Fibroblast of skin of back (primary cell): ENCODE measurements at regions not wholly inside any gene's neighbourhood (a gene's known extent, or its start where the extent isn't known, plus 50 kb on each side); places are given as distances from the start of the nearest gene placed in this dataset.
A peak's percentile ranks its signal among the peaks of the same experiment; 100 is the strongest.
"Not testable (repeated sequence)": the region's sequence is repeated elsewhere in the genome, so short reads cannot be mapped to it uniquely, and the experiment has no call there.

Experiments
- DNase-seq: peaks from one replicate; pipeline ENCODE4 v3.0.0-alpha.2; 2013

GRCh38 chr10:64350665-64351064 is 829.5 kb downstream of the REEP3 start:
- DNase-seq = no peak

GRCh38 chr10:64358907-64359306 is 837.7 kb downstream of the REEP3 start:
- DNase-seq = no peak

DNA sequence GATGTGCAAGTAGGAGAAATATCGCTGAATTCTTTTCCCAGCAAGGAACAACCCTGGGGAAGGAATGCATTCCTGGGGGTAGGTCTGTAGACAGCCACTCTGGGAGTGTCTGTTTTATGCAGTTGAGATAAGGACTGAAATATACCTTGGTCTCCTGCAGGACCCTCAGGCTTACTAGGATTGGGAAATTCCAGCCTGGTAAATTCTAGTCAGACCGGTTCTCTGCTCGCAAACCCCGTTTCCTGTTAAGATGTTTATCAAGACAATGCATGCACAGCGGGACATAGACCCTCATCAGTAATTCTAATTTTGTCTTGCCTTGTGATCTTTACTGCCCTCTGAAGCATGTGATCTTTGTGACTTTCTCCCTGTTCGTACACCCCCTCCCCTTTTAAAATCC is 839.0 kb downstream of the REEP3 start:
- DNase-seq = not testable (repeated sequence)

DNA sequence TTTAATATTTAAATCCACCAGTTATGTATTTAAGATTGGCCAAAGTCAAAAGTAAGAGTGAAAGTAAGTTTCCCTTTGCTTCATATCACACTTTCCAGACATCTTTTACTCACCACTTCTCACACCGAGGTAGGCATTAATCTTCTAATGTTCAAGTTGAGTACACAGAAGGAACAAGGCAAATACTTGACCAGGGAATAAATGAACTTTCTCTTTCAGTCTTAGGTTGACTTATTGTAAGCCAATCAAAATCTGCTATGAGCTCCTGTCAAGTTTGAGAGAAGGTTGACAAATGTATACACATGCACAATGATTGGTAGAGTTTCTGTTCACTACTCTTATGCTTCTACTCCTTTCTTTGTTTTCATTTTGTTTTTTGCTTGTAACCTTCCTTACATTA is 842.5 kb downstream of the REEP3 start:
- no peak for DNase-seq

GRCh38 chr10:64365663-64366062 is 844.5 kb downstream of the REEP3 start:
- DNase-seq = no peak

- DNase-seq = peak; percentile 12
Observed at GRCh38 chr10:64368298-64368697, 847.1 kb downstream of the REEP3 start.

- no peak for DNase-seq
Observed at GRCh38 chr10:64369885-64370773, 848.9 kb downstream of the REEP3 start.

DNA sequence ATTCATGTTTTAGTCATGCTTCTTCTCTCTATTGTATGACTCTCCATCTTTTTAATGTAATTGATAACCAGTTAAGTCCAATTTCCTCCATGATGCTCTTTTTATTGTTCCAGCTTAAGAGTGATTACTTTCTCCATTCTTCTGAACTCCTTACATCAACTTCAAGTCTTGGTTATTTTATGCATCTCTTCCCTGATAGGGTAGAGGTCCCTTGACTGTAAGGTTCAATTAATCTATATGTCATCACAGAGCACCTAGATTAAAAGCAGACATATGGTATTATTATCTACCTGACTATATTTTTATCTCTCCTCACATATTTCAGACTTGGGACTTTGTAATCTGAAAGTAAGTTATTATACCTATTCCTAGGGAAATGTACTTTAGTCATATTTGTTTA is 853.1 kb downstream of the REEP3 start:
- DNase-seq = no peak

DNA sequence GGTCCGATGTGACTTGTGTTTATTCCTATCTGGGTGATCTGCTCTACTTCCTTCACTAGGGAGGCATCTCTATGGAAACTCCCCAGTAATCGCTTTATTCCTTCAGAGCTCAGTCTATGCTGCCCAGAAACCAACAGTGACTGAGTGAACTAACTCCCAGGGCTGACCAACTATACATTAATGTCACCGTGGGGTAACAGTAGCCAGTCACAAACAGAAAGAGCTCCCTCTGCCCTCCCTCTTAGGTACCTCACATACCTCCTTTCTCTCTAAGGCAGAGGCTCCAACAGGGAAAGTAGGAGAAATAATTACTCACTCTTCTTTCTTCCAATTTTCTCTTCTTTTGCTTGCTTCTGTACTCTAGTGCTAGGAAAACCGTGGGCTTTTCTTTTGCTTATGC is 855.0 kb downstream of the REEP3 start:
- DNase-seq = no peak

- no peak for DNase-seq
Observed at GRCh38 chr10:64379898-64380297, 858.7 kb downstream of the REEP3 start.

DNA sequence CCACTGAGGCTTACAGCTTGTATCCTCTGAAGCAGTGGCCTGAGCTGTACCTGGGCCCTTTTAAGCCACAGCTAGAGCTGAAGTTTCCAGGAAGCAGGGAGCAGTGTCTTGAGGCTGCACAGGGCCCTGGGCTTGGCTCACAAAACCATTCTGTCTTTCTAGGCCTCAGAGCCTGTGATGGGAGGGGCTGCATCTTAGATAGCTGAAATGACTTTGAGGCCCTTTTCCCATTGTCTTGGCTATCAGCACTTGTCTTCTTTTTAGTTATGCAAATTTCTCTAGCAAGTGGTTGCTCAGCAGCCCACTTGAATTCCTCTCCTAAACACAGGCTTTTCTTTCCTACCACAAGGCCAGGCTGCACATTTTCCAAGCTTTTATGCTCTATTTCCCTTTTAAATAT is 864.2 kb downstream of the REEP3 start:
- DNase-seq = no peak

- peak; percentile 85 for DNase-seq
Observed at GRCh38 chr10:64394744-64395143, 873.5 kb downstream of the REEP3 start.

- DNase-seq = peak; percentile 93
Observed at GRCh38 chr10:64396105-64396708, 875.0 kb downstream of the REEP3 start.

GRCh38 chr10:64397125-64397524 is 875.9 kb downstream of the REEP3 start:
- DNase-seq = no peak

DNA sequence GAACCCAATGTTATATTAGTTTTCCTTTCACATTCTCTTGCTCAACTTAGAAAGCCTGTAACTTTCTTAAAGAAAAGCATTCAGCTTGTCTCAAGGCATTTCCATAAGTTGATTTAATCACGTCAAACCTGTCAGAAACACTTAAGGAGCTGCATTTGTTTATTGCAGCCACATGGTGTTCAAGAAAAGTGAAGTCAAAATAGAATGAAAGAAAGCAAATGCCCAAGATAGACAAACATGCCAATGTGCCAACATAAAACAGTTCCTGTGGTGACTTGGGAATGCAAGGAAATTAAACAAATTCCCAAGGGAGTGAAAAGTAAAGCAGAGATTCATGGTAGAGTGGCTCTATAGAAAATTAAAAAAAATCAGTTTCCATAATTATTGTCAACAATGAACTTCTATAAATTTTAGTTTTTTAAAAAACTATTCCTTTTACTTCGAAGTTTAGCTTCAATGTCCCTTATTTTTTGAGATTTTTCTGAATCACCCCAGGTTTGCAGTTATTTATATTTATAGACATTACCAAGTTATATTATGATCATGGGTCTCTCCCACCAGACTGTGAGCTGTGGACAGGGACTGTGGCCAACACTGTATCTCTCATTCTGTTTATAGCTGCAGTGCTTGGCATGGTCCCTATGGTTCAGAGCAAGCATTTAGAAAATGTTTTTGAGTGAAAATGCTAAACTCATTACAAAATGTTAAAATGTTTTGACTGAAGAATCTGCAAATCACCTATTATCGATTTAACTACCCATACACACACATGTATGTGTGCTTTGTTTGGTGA is 887.4 kb downstream of the REEP3 start:
- DNase-seq = peak; percentile 58

DNA sequence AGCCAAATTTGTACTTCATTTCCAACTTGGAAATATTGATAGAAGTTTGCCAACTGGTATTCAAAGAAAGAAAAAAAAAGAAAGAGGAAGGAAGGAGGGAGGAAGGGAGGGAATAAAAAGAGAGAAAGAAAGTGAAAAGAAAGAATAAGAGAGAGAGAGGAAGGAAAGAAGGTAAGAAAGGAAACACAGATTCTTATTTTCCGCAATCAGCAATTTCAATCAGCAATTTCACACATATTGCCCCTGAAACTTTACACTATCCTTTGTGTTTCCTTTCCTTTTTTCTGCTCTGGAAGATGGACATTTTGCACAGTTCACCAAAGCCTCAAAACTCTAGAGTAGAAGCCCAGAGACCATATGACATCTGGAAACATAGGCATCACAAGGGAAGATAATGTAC is 888.1 kb downstream of the REEP3 start:
- no peak for DNase-seq

GRCh38 chr10:64416011-64416410 is 894.8 kb downstream of the REEP3 start:
- DNase-seq = no peak

- DNase-seq = no peak
Observed at GRCh38 chr10:64419461-64419860, 898.3 kb downstream of the REEP3 start.

- no peak for DNase-seq
Observed at GRCh38 chr10:64426745-64427144, 905.5 kb downstream of the REEP3 start.

GRCh38 chr10:64430690-64431323 is 909.6 kb downstream of the REEP3 start:
- DNase-seq = peak; percentile 30

DNA sequence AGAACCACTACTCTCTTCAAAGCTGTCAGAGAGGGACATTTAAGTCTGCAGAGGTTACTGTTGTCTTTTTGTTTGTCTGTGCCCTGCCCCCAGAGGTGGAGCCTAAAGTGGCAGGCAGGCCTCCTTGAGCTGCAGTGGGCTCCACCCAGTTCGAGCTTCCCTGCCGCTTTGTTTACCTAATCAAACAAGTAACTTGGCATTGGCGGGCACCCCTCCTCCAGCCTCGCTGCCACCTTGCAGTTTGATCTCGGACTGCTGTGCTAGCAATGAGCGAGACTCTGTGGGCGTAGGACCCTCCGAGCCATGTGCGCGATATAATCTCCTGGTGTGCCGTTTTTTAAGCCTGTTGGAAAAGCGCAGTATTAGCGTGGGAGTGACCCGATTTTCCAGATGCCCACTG is 920.7 kb downstream of the REEP3 start:
- DNase-seq = not testable (repeated sequence)

DNA sequence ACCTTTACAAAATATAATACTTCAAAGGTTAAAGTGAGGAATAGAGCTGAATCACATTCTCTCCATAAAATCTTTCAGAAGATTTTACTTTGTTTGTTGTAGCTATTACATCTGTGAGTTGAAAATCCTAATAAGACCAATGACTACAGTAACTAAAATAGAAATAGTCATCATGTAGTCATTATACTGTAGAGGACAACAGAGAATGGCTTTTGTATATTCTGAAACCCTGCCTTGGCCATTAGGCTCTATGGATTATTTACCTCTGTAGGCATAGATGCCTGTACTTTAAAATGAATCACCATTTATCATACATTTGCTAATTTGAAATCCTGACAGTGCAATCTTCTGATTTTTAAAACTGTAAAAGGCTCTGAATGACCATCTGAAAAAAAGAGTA is 923.0 kb downstream of the REEP3 start:
- no peak for DNase-seq

DNA sequence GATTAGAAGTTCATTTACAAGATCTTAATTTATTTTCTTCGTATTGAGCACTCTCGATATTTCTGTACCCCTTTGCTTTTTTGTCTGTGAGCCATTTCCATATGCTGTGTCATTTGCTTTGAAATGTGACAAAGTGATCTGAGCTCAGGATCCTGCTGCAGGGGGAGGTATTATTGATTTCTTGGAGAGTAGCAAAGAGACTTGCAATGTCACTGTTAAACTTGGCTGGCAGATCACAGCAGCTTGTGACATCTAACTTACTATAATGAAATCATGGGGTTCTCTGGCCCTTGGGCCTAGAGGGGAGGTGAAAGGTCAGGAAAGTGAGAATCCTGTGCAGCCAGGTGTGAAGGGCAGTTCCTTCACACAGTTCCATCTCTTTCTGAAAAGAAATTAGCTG is 923.4 kb downstream of the REEP3 start:
- DNase-seq = no peak
